H1 (cell line): ENCODE measurements at regions not wholly inside any gene's neighbourhood (a gene's known extent, or its start where the extent isn't known, plus 50 kb on each side); places are given as distances from the start of the nearest gene placed in this dataset.

Experiments used
- CTCF ChIA-PET: fragments of 300-600 bp; sonication (Branson Sonifier 250); formaldehyde crosslinking; loops from one replicate; lab custom pipeline; 2021; ENCODE audit not compliant: partially characterized antibody; lab: Charles Lee
- POLR2A ChIA-PET: fragments of 300-600 bp; sonication (Branson Sonifier 250); formaldehyde crosslinking; loops from one replicate; lab custom pipeline; 2021; ENCODE audit warnings: inconsistent platforms; ENCODE audit not compliant: partially characterized antibody; lab: Charles Lee
- DNase-seq, 2 experiments: peaks; one replicate each; pipeline versions ENCODE4 v3.0.0 to v3.0.0-alpha.2; 2010 to 2022; ENCODE audit warnings: low spot score in 2 of 2, low read depth in 1 of 2, mixed read lengths in 1 of 2
- FAIRE-seq: peaks from 2 replicates; lab custom pipeline; 2011; peaks lifted over from hg19 to GRCh38; lab: Jason Lieb, UNC
- H2AFZ ChIP-seq: 2 replicates; pipeline ENCODE4 v1.8.1; 2012; ENCODE audit warnings: low read length, inconsistent platforms
- H2AK5ac ChIP-seq: 2 replicates; pipeline ENCODE4 v1.6.1; 2013; ENCODE audit warnings: low read depth, low read length
- H2BK120ac ChIP-seq: replicated peaks from 2 replicates; pipeline ENCODE3; 2013; ENCODE audit warnings: low read depth, low read length, inconsistent platforms
- H2BK12ac ChIP-seq: 2 replicates; pipeline ENCODE4 v1.6.1; 2013; ENCODE audit warnings: low read depth, low read length
- H2BK15ac ChIP-seq: 2 replicates; pipeline ENCODE4 v1.6.1; 2013; ENCODE audit warnings: low read length
- H2BK20ac ChIP-seq: 2 replicates; pipeline ENCODE4 v1.6.1; 2013; ENCODE audit warnings: low read length
- H2BK5ac ChIP-seq: 2 replicates; pipeline ENCODE4 v1.6.1; 2013; ENCODE audit warnings: low read depth, low read length
- H3K14ac ChIP-seq: 2 replicates; pipeline ENCODE4 v1.6.1; 2013; ENCODE audit warnings: inconsistent platforms; ENCODE audit not compliant: insufficient read length
- H3K18ac ChIP-seq: 2 replicates; pipeline ENCODE4 v1.6.1; 2013; ENCODE audit warnings: low read length; ENCODE audit errors: extremely low read depth
- H3K23ac ChIP-seq: 2 replicates; pipeline ENCODE4 v1.6.1; 2013; ENCODE audit warnings: inconsistent platforms; ENCODE audit not compliant: insufficient read length
- H3K23me2 ChIP-seq: 2 replicates; pipeline ENCODE4 v1.6.1; 2013; ENCODE audit warnings: low read depth, low read length
- H3K27ac ChIP-seq: 2 replicates; pipeline ENCODE4 v1.6.1; 2011; ENCODE audit warnings: low read depth, low read length, inconsistent platforms
- H3K27me3 ChIP-seq, 4 experiments: replicated peaks in 1 of 4; 1 replicate in 1 of 4; 2 replicates in 3 of 4; pipeline versions ENCODE4 v1.6.1 to v1.8.1; 2011 to 2013; ENCODE audit warnings: low read length in 3 of 4, mild to moderate bottlenecking in 3 of 4, inconsistent platforms in 2 of 4, mixed read lengths in 2 of 4, moderate library complexity in 1 of 4; ENCODE audit not compliant: control insufficient read depth in 3 of 4, insufficient read depth in 3 of 4; ENCODE audit errors: extremely low read depth in 1 of 4
- H3K36me3 ChIP-seq, 4 experiments: 2 replicates each; pipeline versions ENCODE4 v1.6.1 to v1.8.1; 2011 to 2013; ENCODE audit warnings: mild to moderate bottlenecking in 4 of 4, low read length in 3 of 4, moderate library complexity in 2 of 4, control low read depth in 1 of 4, inconsistent platforms in 1 of 4; ENCODE audit not compliant: insufficient read depth in 4 of 4, control insufficient read depth in 2 of 4
- H3K4ac ChIP-seq: replicated peaks from 2 replicates; pipeline ENCODE3; 2013; ENCODE audit warnings: low read length, low read depth, mixed read lengths, inconsistent platforms; ENCODE audit not compliant: insufficient read length
- H3K4me1 ChIP-seq, 4 experiments: replicated peaks in 1 of 4; 1 replicate in 1 of 4; 2 replicates in 3 of 4; pipeline versions ENCODE4 v1.6.1 to v1.8.1; 2011 to 2013; ENCODE audit warnings: low read length in 3 of 4, inconsistent platforms in 2 of 4, mixed read lengths in 1 of 4; ENCODE audit not compliant: insufficient read depth in 4 of 4, control insufficient read depth in 3 of 4
- H3K4me2 ChIP-seq, 2 experiments: 2 replicates each; pipeline versions ENCODE4 v1.6.1 to v1.8.1; 2011 to 2013; ENCODE audit warnings: low read depth in 2 of 2, low read length in 2 of 2, control low read depth in 1 of 2, inconsistent platforms in 1 of 2, mild to moderate bottlenecking in 1 of 2; ENCODE audit not compliant: insufficient read depth in 1 of 2
- H3K4me3 ChIP-seq, 4 experiments: fragments of 200-600, 300-600 bp in 1 of 4; sonication (generic), shearing (Covaris generic), sonication (Bioruptor Twin) in 1 of 4; 2 replicates each; pipeline versions ENCODE4 v1.5.1 to v1.8.1; 2011 to 2016; ENCODE audit warnings: low read length in 4 of 4, low read depth in 3 of 4, control low read depth in 2 of 4, inconsistent platforms in 2 of 4, mild to moderate bottlenecking in 2 of 4, mixed read lengths in 1 of 4, moderate library complexity in 1 of 4; ENCODE audit not compliant: insufficient read depth in 2 of 4; ENCODE audit errors: extremely low read depth in 1 of 4
- H3K56ac ChIP-seq: replicated peaks from 2 replicates; pipeline ENCODE3; 2013; ENCODE audit warnings: low read depth, mild to moderate bottlenecking, mixed read lengths, low read length, inconsistent platforms; ENCODE audit not compliant: insufficient read length
- H3K79me1 ChIP-seq: 2 replicates; pipeline ENCODE4 v1.6.1; 2013; ENCODE audit warnings: low read depth, low read length, control low read depth
- H3K79me2 ChIP-seq, 2 experiments: 2 replicates each; pipeline versions ENCODE4 v1.6.1 to v1.8.1; 2012 to 2013; ENCODE audit warnings: low read length in 2 of 2, mild to moderate bottlenecking in 2 of 2, inconsistent platforms in 1 of 2; ENCODE audit not compliant: insufficient read depth in 2 of 2, control insufficient read depth in 1 of 2
- H3K9ac ChIP-seq, 4 experiments: replicated peaks in 1 of 4; 1 replicate in 1 of 4; 2 replicates in 3 of 4; pipeline versions ENCODE4 v1.6.1 to v1.8.1; 2011 to 2013; ENCODE audit warnings: low read depth in 3 of 4, low read length in 3 of 4, control low read depth in 2 of 4, mild to moderate bottlenecking in 2 of 4, moderate library complexity in 2 of 4, inconsistent platforms in 1 of 4; ENCODE audit errors: extremely low read depth in 1 of 4
- H3K9me3 ChIP-seq, 2 experiments: 2 replicates each; pipeline versions ENCODE4 v1.6.1 to v1.8.1; 2012 to 2013; ENCODE audit warnings: mild to moderate bottlenecking in 2 of 2, moderate library complexity in 2 of 2, control low read depth in 1 of 2, inconsistent platforms in 1 of 2, low read depth in 1 of 2, low read length in 1 of 2, mixed read lengths in 1 of 2; ENCODE audit not compliant: insufficient read depth in 2 of 2
- H4K20me1 ChIP-seq, 2 experiments: replicated peaks in 1 of 2; 2 replicates each; pipeline versions ENCODE3 to v1.8.1; 2011 to 2013; ENCODE audit warnings: inconsistent platforms in 2 of 2, low read length in 2 of 2, mild to moderate bottlenecking in 1 of 2; ENCODE audit not compliant: insufficient read depth in 2 of 2, control insufficient read depth in 1 of 2
- H4K5ac ChIP-seq: 2 replicates; pipeline ENCODE4 v1.6.1; 2013; ENCODE audit warnings: low read length, low read depth, mixed read lengths, inconsistent platforms; ENCODE audit not compliant: insufficient read length
- H4K8ac ChIP-seq: 2 replicates; pipeline ENCODE4 v1.8.0; 2013; ENCODE audit warnings: mild to moderate bottlenecking, moderate library complexity, low read length, inconsistent platforms; ENCODE audit not compliant: insufficient read depth; ENCODE audit errors: extremely low read depth
- H4K91ac ChIP-seq: replicated peaks from 2 replicates; pipeline ENCODE3; 2013; ENCODE audit warnings: low read length, mixed read lengths, inconsistent platforms; ENCODE audit not compliant: insufficient read length
- CBX8 ChIP-seq: fragments of 300-800, 300-1000 bp; sonication (generic); IDR thresholded peaks from 2 replicates; pipeline ENCODE4 v1.7.1; 2016; ENCODE audit warnings: low read depth, low read length, borderline replicate concordance
- E2F6 ChIP-seq: IDR thresholded peaks from 2 replicates; pipeline ENCODE4 v1.6.1; 2012; ENCODE audit warnings: inconsistent platforms
- EP300 ChIP-seq, 2 experiments: IDR thresholded peaks; 1 replicate in 1 of 2; 2 replicates in 1 of 2; pipeline ENCODE4 v1.6.1; 2011 to 2012; ENCODE audit warnings: low read depth in 2 of 2, low read length in 2 of 2, mild to moderate bottlenecking in 2 of 2, borderline replicate concordance in 1 of 2, inconsistent platforms in 1 of 2, moderate library complexity in 1 of 2
- HDAC6 ChIP-seq: IDR thresholded peaks from one replicate; pipeline ENCODE4 v1.7.1; 2012; ENCODE audit warnings: low read depth, mild to moderate bottlenecking, inconsistent platforms, low read length, moderate library complexity
- SUZ12 ChIP-seq: fragments of 200-600 bp; sonication (generic); IDR thresholded peaks from 2 replicates; pipeline ENCODE4 v1.6.1; 2012; ENCODE audit warnings: mild to moderate bottlenecking, inconsistent platforms, low read length, moderate library complexity, mixed read lengths

- FAIRE-seq (no peak), DNase-seq (no peak)
- no peaks in the 10 kb centered on the region for H3K27me3 ChIP-seq
- H2AFZ ChIP-seq: no peak overlapping the region
- H3K4me3 ChIP-seq: no peak overlapping the region
- H2BK120ac ChIP-seq: no peak overlapping the region
- H4K5ac ChIP-seq: no peak overlapping the region
- no peaks in the 10 kb centered on the region for H3K9me3 ChIP-seq
- no peak overlapping the region for H3K4me2 ChIP-seq
- H2BK15ac ChIP-seq: no peak overlapping the region
- H3K14ac ChIP-seq: no peak overlapping the region
- no peak overlapping the region for H2BK5ac ChIP-seq
- H2AK5ac ChIP-seq: no peak overlapping the region
- H4K8ac ChIP-seq: no peak overlapping the region
- TF ChIP-seq HDAC6: no peak
- no peak for TF ChIP-seq CBX8
- TF ChIP-seq EP300 (IDR thresholded peaks at IDR 0.05; ENCODE audit: borderline replicate concordance in 1 of 2, low read depth in 2 of 2, low read length in 2 of 2): no peak
- TF ChIP-seq E2F6: no peak
- TF ChIP-seq SUZ12: no peak
- H4K20me1 ChIP-seq: no peaks in the 10 kb centered on the region
- H3K4ac ChIP-seq: no peak overlapping the region
- no peak overlapping the region for H2BK12ac ChIP-seq
- H3K36me3 ChIP-seq: no peaks in the 10 kb centered on the region
- H3K9ac ChIP-seq: no peak overlapping the region
- POLR2A ChIA-PET: no interaction called here
- H3K56ac ChIP-seq: no peak overlapping the region
- no peaks in the 10 kb centered on the region for H3K4me1 ChIP-seq
- H3K79me2 ChIP-seq: no peaks in the 10 kb centered on the region
- no peak overlapping the region for H3K27ac ChIP-seq
- no peak overlapping the region for H3K18ac ChIP-seq
- H2BK20ac ChIP-seq: no peak overlapping the region
- CTCF ChIA-PET: interaction anchor here (0.6 kb wide), 1 partner anchor 535 kb away, joined by 3 read pairs; no protein-coding TSS in a partner anchor
- no peaks in the 10 kb centered on the region for H3K79me1 ChIP-seq
- H3K23ac ChIP-seq: no peak overlapping the region
- no peak overlapping the region for H4K91ac ChIP-seq
- no peaks in the 10 kb centered on the region for H3K23me2 ChIP-seq
Measured at GRCh38 chr12:74626397-74626796, 88.8 kb downstream of the ATXN7L3B start.
